IMR-90 (cell line): ENCODE measurements at regions not wholly inside any gene's neighbourhood (a gene's known extent, or its start where the extent isn't known, plus 50 kb on each side); places are given as distances from the start of the nearest gene placed in this dataset.

Experiments
- ATAC-seq: fragments of 200-7000 bp; cut with Tn5 transposase; 2 replicates; pipeline ENCODE4 v1.9.1; 2020; ENCODE audit warnings: low read depth, mild to moderate bottlenecking, moderate library complexity
- BruUV-seq: library from RNA; stranded (reverse); fragments of 400-500 nt; replicated peaks from 2 replicates; lab custom pipeline; 2021; lab: Mats Ljungman, UMichigan
- CTCF ChIA-PET: fragments of 300-600 bp; formaldehyde crosslinking; extraction: SDS; loops from one replicate; lab custom pipeline; 2021; ENCODE audit warnings: antibody characterized with exemption; lab: Yijun Ruan, JAX
- POLR2A ChIA-PET: fragments of 300-600 bp; sonication (Branson Sonifier 250); formaldehyde crosslinking; loops from one replicate; lab custom pipeline; 2022; ENCODE audit warnings: antibody characterized with exemption; ENCODE audit not compliant: unreplicated experiment; lab: Charles Lee
- DNase-seq: peaks from one replicate; pipeline ENCODE4 v3.0.0; 2013
- H2AFZ ChIP-seq: replicated peaks from 2 replicates; pipeline ENCODE3; 2013; ENCODE audit warnings: low read length, mild to moderate bottlenecking; ENCODE audit not compliant: poor library complexity
- H2AK5ac ChIP-seq: 2 replicates; pipeline ENCODE4 v1.6.1; 2013; ENCODE audit warnings: low read depth, low read length, inconsistent platforms
- H2AK9ac ChIP-seq: replicated peaks from 2 replicates; pipeline ENCODE3; 2013; ENCODE audit warnings: mild to moderate bottlenecking, low read depth, low read length, moderate library complexity; ENCODE audit not compliant: poor library complexity
- H2BK120ac ChIP-seq: 2 replicates; pipeline ENCODE4 v1.6.1; 2013; ENCODE audit warnings: low read depth, low read length, inconsistent platforms
- H2BK15ac ChIP-seq: 3 replicates; pipeline ENCODE4 v1.6.1; 2013; ENCODE audit warnings: low read depth, low read length, inconsistent platforms
- H2BK20ac ChIP-seq: 2 replicates; pipeline ENCODE4 v1.6.1; 2013; ENCODE audit warnings: low read depth, mild to moderate bottlenecking, inconsistent platforms, low read length, moderate library complexity
- H2BK5ac ChIP-seq: 2 replicates; pipeline ENCODE4 v1.6.1; 2013; ENCODE audit warnings: mild to moderate bottlenecking, low read depth, low read length, inconsistent platforms; ENCODE audit not compliant: poor library complexity, severe bottlenecking
- H3K14ac ChIP-seq: replicated peaks from 2 replicates; pipeline ENCODE4 v1.6.1; 2013; ENCODE audit warnings: low read depth, low read length, inconsistent platforms
- H3K18ac ChIP-seq: 2 replicates; pipeline ENCODE4 v1.6.1; 2013; ENCODE audit warnings: low read depth, low read length, control low read depth
- H3K23ac ChIP-seq: 2 replicates; pipeline ENCODE4 v1.6.1; 2013; ENCODE audit warnings: low read depth, low read length, inconsistent platforms
- H3K27ac ChIP-seq: 2 replicates; pipeline ENCODE4 v1.5.1; 2013; ENCODE audit warnings: mild to moderate bottlenecking, control low read depth, low read length; ENCODE audit not compliant: insufficient read depth
- H3K27me3 ChIP-seq: 2 replicates; pipeline ENCODE4 v1.6.1; 2013; ENCODE audit warnings: low read length; ENCODE audit not compliant: control insufficient read depth, insufficient read depth
- H3K36me3 ChIP-seq: 2 replicates; pipeline ENCODE4 v1.6.1; 2013; ENCODE audit warnings: low read length, mixed read lengths; ENCODE audit not compliant: control insufficient read depth, insufficient read depth
- H3K4ac ChIP-seq: 2 replicates; pipeline ENCODE4 v1.6.1; 2013; ENCODE audit warnings: low read depth, low read length, inconsistent platforms
- H3K4me1 ChIP-seq: 2 replicates; pipeline ENCODE4 v1.6.1; 2013; ENCODE audit warnings: low read length, mixed read lengths; ENCODE audit not compliant: control insufficient read depth, insufficient read depth
- H3K4me2 ChIP-seq: 2 replicates; pipeline ENCODE4 v1.6.1; 2013; ENCODE audit warnings: low read depth, mild to moderate bottlenecking, control low read depth, low read length, moderate library complexity
- H3K4me3 ChIP-seq: 2 replicates; pipeline ENCODE4 v1.5.1; 2013; ENCODE audit warnings: low read depth, mild to moderate bottlenecking, control low read depth, low read length, moderate library complexity; ENCODE audit not compliant: insufficient read depth
- H3K56ac ChIP-seq: 2 replicates; pipeline ENCODE4 v1.6.1; 2013; ENCODE audit warnings: low read length, inconsistent platforms; ENCODE audit not compliant: insufficient read depth; ENCODE audit errors: extremely low read depth
- H3K79me1 ChIP-seq, 2 experiments: 2 replicates each; pipeline ENCODE4 v1.6.1; 2013; ENCODE audit warnings: low read length in 2 of 2, inconsistent platforms in 1 of 2, low read depth in 1 of 2
- H3K9ac ChIP-seq: 2 replicates; pipeline ENCODE4 v1.6.1; 2013; ENCODE audit warnings: low read depth, low read length, control low read depth
- H3K9me1 ChIP-seq: 2 replicates; pipeline ENCODE4 v1.6.1; 2013; ENCODE audit warnings: low read length, inconsistent platforms; ENCODE audit not compliant: insufficient read depth
- H3K9me3 ChIP-seq: 2 replicates; pipeline ENCODE4 v1.6.1; 2013; ENCODE audit warnings: low read length; ENCODE audit not compliant: control insufficient read depth, insufficient read depth
- H4K20me1 ChIP-seq: 2 replicates; pipeline ENCODE4 v1.6.1; 2013; ENCODE audit warnings: low read length, inconsistent platforms; ENCODE audit not compliant: insufficient read depth
- H4K5ac ChIP-seq: 2 replicates; pipeline ENCODE4 v1.6.1; 2013; ENCODE audit warnings: mild to moderate bottlenecking, low read depth, low read length, control low read depth
- H4K8ac ChIP-seq, 2 experiments: 2 replicates each; pipeline ENCODE4 v1.6.1; 2013; ENCODE audit warnings: low read depth in 2 of 2, low read length in 2 of 2, control low read depth in 1 of 2, inconsistent platforms in 1 of 2
- H4K91ac ChIP-seq: 2 replicates; pipeline ENCODE4 v1.6.1; 2013; ENCODE audit warnings: low read depth, low read length, inconsistent platforms; ENCODE audit not compliant: insufficient read depth
- BHLHE40 ChIP-seq: fragments of 150-350 bp; IDR thresholded peaks from 2 replicates; pipeline ENCODE4 v1.6.1; 2016; ENCODE audit warnings: mild to moderate bottlenecking, low read depth, low read length
- FOS ChIP-seq: fragments of 150-350 bp; IDR thresholded peaks from 2 replicates; pipeline ENCODE4 v1.6.1; 2016; ENCODE audit warnings: low read depth, low read length
- MAZ ChIP-seq: IDR thresholded peaks from 2 replicates; pipeline ENCODE4 v1.6.1; 2012; ENCODE audit warnings: low read depth, mild to moderate bottlenecking, low read length, improper control_type of control experiment, moderate library complexity, borderline replicate concordance
- NFE2L2 ChIP-seq: fragments of 150-350 bp; IDR thresholded peaks from 2 replicates; pipeline ENCODE4 v1.6.1; 2016; ENCODE audit warnings: low read depth, mild to moderate bottlenecking, low read length
- RAD21 ChIP-seq: IDR thresholded peaks from 2 replicates; pipeline ENCODE4 v1.6.1; 2012; ENCODE audit warnings: low read length, improper control_type of control experiment
- RFX5 ChIP-seq: IDR thresholded peaks from 2 replicates; pipeline ENCODE4 v1.8.0; 2012; ENCODE audit warnings: low read depth, mild to moderate bottlenecking, low read length, moderate library complexity
- SMC3 ChIP-seq: fragments of 150-350 bp; IDR thresholded peaks from 2 replicates; pipeline ENCODE4 v1.6.1; 2016; ENCODE audit warnings: low read depth, mild to moderate bottlenecking, antibody characterized with exemption, low read length, moderate library complexity
- WGBS, 2 experiments: methylation state at CpG; one replicate each; pipeline versions ENCODE4 v1.1.5 to v1.1.7; 2013; ENCODE audit warnings: missing lambda C conversion rate in 2 of 2; ENCODE audit not compliant: insufficient read length in 1 of 2; ENCODE audit errors: extremely low coverage in 2 of 2; 5-methylcytosine and 5-hydroxymethylcytosine counted together
- dilution Hi-C: fragments of 300-500 bp; cut with HindIII; formaldehyde crosslinking; loops from one replicate; pipeline ENCODE4 v1.14.3; 2018; ENCODE audit warnings: low sequenced_read_pairs; ENCODE audit not compliant: unreplicated experiment
- in situ Hi-C: fragments of 300-500 bp; cut with MboI; formaldehyde crosslinking; loops from 3 replicates; pipeline ENCODE4 v1.14.3; 2019; ENCODE audit warnings: low sequenced_read_pairs, inconsistent platforms, mixed read lengths
- intact Hi-C: fragments of 100-400 bp; cut with micrococcal nuclease; formaldehyde crosslinking; loops from 2 replicates; pipeline ENCODE4 v1.10.0; 2022

GRCh38 chr2:145744541-145745386 is 1224.8 kb upstream of the ZEB2 start:
- ATAC-seq (peak; percentile 98), DNase-seq (peak; percentile 95)
- H3K9me1 ChIP-seq: peaks cover 3% of the 10 kb centered on the region; the same call in 1 of the 2 replicates
- H3K4ac ChIP-seq: peak overlapping the region; percentile 54; the same call in 1 of the 2 replicates
- peak overlapping the region; percentile 16; the same call in 1 of the 2 replicates for H3K4me2 ChIP-seq
- peak overlapping the region; percentile 47; the same call in 1 of the 2 replicates for H3K18ac ChIP-seq
- 80% methylated on average over 1 of the region's 4 CpGs; no CpG with 5 or more reads in 1 of the 2 experiments for WGBS, 2 experiments
- peak overlapping the region; percentile 35; the same call in 1 of the 3 replicates for H2BK15ac ChIP-seq
- H4K8ac ChIP-seq: peak overlapping the region in 1 of 2 experiments; percentile 48; a peak in 2 of 4 replicates
- no peak overlapping the region for H2AFZ ChIP-seq
- H4K91ac ChIP-seq: no peak overlapping the region; the same call in 1 of the 2 replicates
- H3K79me1 ChIP-seq: no peaks in the 10 kb centered on the region
- H2BK20ac ChIP-seq: peak overlapping the region; percentile 80; the same call in 1 of the 2 replicates
- dilution Hi-C loops (no loop called here), in situ Hi-C loops (no loop called here), intact Hi-C loops (loop anchor here (5.0 kb wide), 1 partner anchor 587 kb away; no protein-coding TSS in a partner anchor)
- ChIA-PET CTCF (no interaction called here), POLR2A (no interaction called here)
- no peaks in the 10 kb centered on the region for H3K36me3 ChIP-seq
- no peak overlapping the region for H3K9ac ChIP-seq
- H3K27me3 ChIP-seq: no peaks in the 10 kb centered on the region
- no peak overlapping the region; the same call in 1 of the 2 replicates for H3K23ac ChIP-seq
- H3K4me3 ChIP-seq: no peak overlapping the region
- H3K56ac ChIP-seq: no peak overlapping the region
- peak overlapping the region; percentile 49; the same call in 1 of the 2 replicates for H3K14ac ChIP-seq
- peak overlapping the region; percentile 24; the same call in 1 of the 2 replicates for H4K5ac ChIP-seq
- peak overlapping the region; percentile 73; the same call in 1 of the 2 replicates for H2BK120ac ChIP-seq
- BruUV-seq: no TSS peak
- no peak overlapping the region for H2AK9ac ChIP-seq
- H3K4me1 ChIP-seq: peaks cover 4% of the 10 kb centered on the region; the same call in 1 of the 2 replicates
- H4K20me1 ChIP-seq: no peaks in the 10 kb centered on the region
- no peak overlapping the region for H2AK5ac ChIP-seq
- H3K9me3 ChIP-seq: no peaks in the 10 kb centered on the region
- peak overlapping the region; percentile 65 for H2BK5ac ChIP-seq
- no peak overlapping the region for H3K27ac ChIP-seq
- TF ChIP-seq RFX5: no peak
- no peak for TF ChIP-seq SMC3
- no peak for TF ChIP-seq NFE2L2
- peak; percentile 60 for TF ChIP-seq FOS
- peak; percentile 28 for TF ChIP-seq RAD21
- 0 out of 2 replicates have a peak, but pooled peaks have one; percentile 32 for TF ChIP-seq BHLHE40
- TF ChIP-seq MAZ: no peak
